ENCODE measurements at regions not wholly inside any gene's neighbourhood (a gene's known extent, or its start where the extent isn't known, plus 50 kb on each side); places are given as distances from the start of the nearest gene placed in this dataset.
"Not testable (repeated sequence)": the region's sequence is repeated elsewhere in the genome, so short reads cannot be mapped to it uniquely, and the experiment has no call there.

- dilution Hi-C loops (cut with MboI; ENCODE audit: extremely low pct_ligation_motif_present, low sequenced_read_pairs), result no loop called here
- Histone ChIP-seq H3K36me3 (ENCODE audit: control insufficient read depth in 2 of 2, extremely low read depth in 1 of 2, insufficient read depth in 2 of 2, low read length in 2 of 2) (no peaks in the 10 kb centered on the region), H3K4me2 (ENCODE audit: control insufficient read depth, extremely low read depth, insufficient read depth, low read depth, low read length) (no peak overlapping the region), H3K9me3 (ENCODE audit: control insufficient read depth, low read depth, low read length) (no peaks in the 10 kb centered on the region), H3K4me1 (ENCODE audit: control insufficient read depth, extremely low read depth, insufficient read depth, low read length) (no peaks in the 10 kb centered on the region), H3K9me1 (ENCODE audit: control insufficient read depth, extremely low read depth, insufficient read depth, low read length) (no peaks in the 10 kb centered on the region), H4K20me1 (ENCODE audit: control insufficient read depth, extremely low read depth, insufficient read depth, low read length) (no peaks in the 10 kb centered on the region), H2AFZ (ENCODE audit: control insufficient read depth, low read length) (no peak overlapping the region), H3K9ac (ENCODE audit: control insufficient read depth, extremely low read depth, insufficient read depth, low read length) (no peak overlapping the region), H3K27ac (ENCODE audit: control insufficient read depth, insufficient read depth, low read length) (no peak overlapping the region), H3K4me3 (ENCODE audit: control insufficient read depth in 2 of 3, extremely low read depth in 1 of 3, insufficient read depth in 2 of 3, low read depth in 1 of 3, low read length in 3 of 3) (no peak overlapping the region), H3K79me2 (ENCODE audit: control insufficient read depth, insufficient read depth, low read length) (no peaks in the 10 kb centered on the region), H3K27me3 (ENCODE audit: control insufficient read depth, extremely low read depth, insufficient read depth, low read length) (no peaks in the 10 kb centered on the region)
- TF ChIP-seq CTCF (optimal IDR thresholded peaks at IDR 0.05 in 1 of 3, IDR thresholded peaks at IDR 0.05 in 1 of 3, conservative IDR thresholded peaks at IDR 0.05 in 1 of 3; ENCODE audit: extremely low read depth in 1 of 3, insufficient read depth in 2 of 3, low read length in 3 of 3) (no peak), EZH2 (IDR thresholded peaks at IDR 0.05; ENCODE audit: low read length) (no peak)
- FAIRE-seq, result no peak
- DNase-seq (ENCODE audit: low read depth, low spot score), result no peak
These were observed 241.2 kb downstream of the SKIDA1 start for GRCh38 chr10:21284301-21284700.

GRCh38 chr10:21283053-21283452 is 242.4 kb downstream of the SKIDA1 start:
- H3K79me2 ChIP-seq (ENCODE audit: control insufficient read depth, insufficient read depth, low read length); H3K9me1 ChIP-seq (ENCODE audit: control insufficient read depth, extremely low read depth, insufficient read depth, low read length); H3K27me3 ChIP-seq (ENCODE audit: control insufficient read depth, extremely low read depth, insufficient read depth, low read length); H3K9me3 ChIP-seq (ENCODE audit: control insufficient read depth, low read depth, low read length); H4K20me1 ChIP-seq (ENCODE audit: control insufficient read depth, extremely low read depth, insufficient read depth, low read length); H3K4me1 ChIP-seq (ENCODE audit: control insufficient read depth, extremely low read depth, insufficient read depth, low read length); DNase-seq (ENCODE audit: low read depth, low spot score); H3K4me3 ChIP-seq (ENCODE audit: control insufficient read depth in 2 of 3, extremely low read depth in 1 of 3, insufficient read depth in 2 of 3, low read depth in 1 of 3, low read length in 3 of 3); H3K4me2 ChIP-seq (ENCODE audit: control insufficient read depth, extremely low read depth, insufficient read depth, low read depth, low read length); H3K9ac ChIP-seq (ENCODE audit: control insufficient read depth, extremely low read depth, insufficient read depth, low read length); H2AFZ ChIP-seq (ENCODE audit: control insufficient read depth, low read length); dilution Hi-C loops (cut with MboI; ENCODE audit: extremely low pct_ligation_motif_present, low sequenced_read_pairs); H3K27ac ChIP-seq (ENCODE audit: control insufficient read depth, insufficient read depth, low read length); H3K36me3 ChIP-seq (ENCODE audit: control insufficient read depth in 2 of 2, extremely low read depth in 1 of 2, insufficient read depth in 2 of 2, low read length in 2 of 2); FAIRE-seq: not testable (repeated sequence)

- no peak overlapping the region for H3K4me2 ChIP-seq (ENCODE audit: control insufficient read depth, extremely low read depth, insufficient read depth, low read depth, low read length)
- no peaks in the 10 kb centered on the region for H3K27me3 ChIP-seq (ENCODE audit: control insufficient read depth, extremely low read depth, insufficient read depth, low read length)
- no peak for TF ChIP-seq CTCF (optimal IDR thresholded peaks at IDR 0.05 in 1 of 3, IDR thresholded peaks at IDR 0.05 in 1 of 3, conservative IDR thresholded peaks at IDR 0.05 in 1 of 3; ENCODE audit: extremely low read depth in 1 of 3, insufficient read depth in 2 of 3, low read length in 3 of 3)
- no peak for TF ChIP-seq EZH2 (IDR thresholded peaks at IDR 0.05; ENCODE audit: low read length)
- H3K27ac ChIP-seq (ENCODE audit: control insufficient read depth, insufficient read depth, low read length), result no peak overlapping the region
- H3K9me3 ChIP-seq (ENCODE audit: control insufficient read depth, low read depth, low read length), result no peaks in the 10 kb centered on the region
- H4K20me1 ChIP-seq (ENCODE audit: control insufficient read depth, extremely low read depth, insufficient read depth, low read length), result no peaks in the 10 kb centered on the region
- DNase-seq (ENCODE audit: low read depth, low spot score) (no peak), FAIRE-seq (no peak)
- no peaks in the 10 kb centered on the region for H3K79me2 ChIP-seq (ENCODE audit: control insufficient read depth, insufficient read depth, low read length)
- dilution Hi-C loops (cut with MboI; ENCODE audit: extremely low pct_ligation_motif_present, low sequenced_read_pairs), result no loop called here
- H3K4me1 ChIP-seq (ENCODE audit: control insufficient read depth, extremely low read depth, insufficient read depth, low read length), result peaks cover 7% of the 10 kb centered on the region
- H3K9me1 ChIP-seq (ENCODE audit: control insufficient read depth, extremely low read depth, insufficient read depth, low read length), result no peaks in the 10 kb centered on the region
- H3K9ac ChIP-seq (ENCODE audit: control insufficient read depth, extremely low read depth, insufficient read depth, low read length), result no peak overlapping the region
- no peak overlapping the region for H3K4me3 ChIP-seq (ENCODE audit: control insufficient read depth in 2 of 3, extremely low read depth in 1 of 3, insufficient read depth in 2 of 3, low read depth in 1 of 3, low read length in 3 of 3)
- no peak overlapping the region for H2AFZ ChIP-seq (ENCODE audit: control insufficient read depth, low read length)
- H3K36me3 ChIP-seq (ENCODE audit: control insufficient read depth in 2 of 2, extremely low read depth in 1 of 2, insufficient read depth in 2 of 2, low read length in 2 of 2), result no peaks in the 10 kb centered on the region
These were observed 243.6 kb downstream of the SKIDA1 start for GRCh38 chr10:21281765-21282484.

All from keratinocyte (primary cell).